Neural crest cell (in vitro differentiated cells): ENCODE measurements at regions not wholly inside any gene's neighbourhood (a gene's known extent, or its start where the extent isn't known, plus 50 kb on each side); places are given as distances from the start of the nearest gene placed in this dataset.

Experiments used
- DNase-seq: peaks from one replicate; pipeline ENCODE4 v3.0.0; 2021; ENCODE audit warnings: low read depth, mixed read lengths, low spot score
- H3K27ac Mint-ChIP-seq: one replicate; pipeline ENCODE4 v1.8.0; 2021; ENCODE audit warnings: mild to moderate bottlenecking, mixed read lengths; ENCODE audit not compliant: unreplicated experiment
- H3K27me3 Mint-ChIP-seq: 2 replicates; pipeline ENCODE4 v1.8.0; 2021; ENCODE audit warnings: low read depth, mild to moderate bottlenecking, mixed read lengths
- H3K36me3 Mint-ChIP-seq: 2 replicates; pipeline ENCODE4 v1.8.0; 2021; ENCODE audit warnings: low read depth, mild to moderate bottlenecking, mixed read lengths
- H3K4me1 Mint-ChIP-seq: 2 replicates; pipeline ENCODE4 v1.8.0; 2021; ENCODE audit warnings: mixed read lengths
- H3K4me3 Mint-ChIP-seq: one replicate; pipeline ENCODE4 v1.8.0; 2021; ENCODE audit warnings: mild to moderate bottlenecking, mixed read lengths
- H3K9me3 Mint-ChIP-seq: 2 replicates; pipeline ENCODE4 v1.8.0; 2021; ENCODE audit warnings: mixed read lengths
- CTCF ChIP-seq: fragments of 200-600 bp; sonication (generic); conservative IDR thresholded peaks from 2 replicates; pipeline ENCODE4 v1.5.0; 2021; ENCODE audit warnings: antibody characterized with exemption, mild to moderate bottlenecking

GRCh38 chr7:118753479-118753878 is 529.0 kb downstream of the ANKRD7 start:
- DNase-seq, result no peak
- Mint-ChIP-seq H3K9me3 (no peaks in the 10 kb centered on the region), H3K27ac (no peak overlapping the region), H3K4me1 (no peaks in the 10 kb centered on the region), H3K36me3 (no peaks in the 10 kb centered on the region), H3K4me3 (no peak overlapping the region), H3K27me3 (no peaks in the 10 kb centered on the region)
- no peak for TF ChIP-seq CTCF

GRCh38 chr7:118754608-118755007 is 530.1 kb downstream of the ANKRD7 start:
- Mint-ChIP-seq H3K4me3 (no peak overlapping the region), H3K27me3 (no peaks in the 10 kb centered on the region), H3K27ac (no peak overlapping the region)

DNA sequence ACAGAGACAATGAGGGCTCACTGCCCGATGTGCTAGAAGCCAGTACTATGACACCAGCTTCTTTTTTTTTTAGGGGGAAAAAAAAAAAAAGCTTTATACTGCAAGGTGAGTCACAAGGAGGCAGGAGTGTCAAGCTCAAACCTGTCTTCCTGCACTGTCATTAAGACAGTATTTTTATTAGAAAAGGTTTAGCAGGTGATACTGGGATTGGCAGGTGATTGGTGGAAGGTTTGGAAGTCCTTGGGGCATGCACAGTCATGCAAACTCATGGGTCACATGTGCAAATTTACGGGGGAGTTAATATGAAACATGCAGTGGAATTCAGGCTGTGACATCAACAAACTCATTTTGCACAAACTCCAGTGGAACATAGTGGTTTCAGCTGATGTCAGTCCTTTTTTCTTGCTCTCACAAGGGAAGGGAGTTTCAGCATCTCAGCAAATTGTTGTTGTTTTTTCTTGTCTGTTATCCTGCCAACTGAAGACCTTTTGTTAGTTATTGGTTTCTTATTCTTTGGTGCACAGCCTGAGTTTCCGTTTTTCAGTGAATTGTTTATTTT is 530.6 kb downstream of the ANKRD7 start:
- no peak for TF ChIP-seq CTCF
- H3K4me1 Mint-ChIP-seq, result no peaks in the 10 kb centered on the region
- H3K27ac Mint-ChIP-seq, result no peak overlapping the region
- no peak for DNase-seq
- H3K9me3 Mint-ChIP-seq, result no peaks in the 10 kb centered on the region
- no peaks in the 10 kb centered on the region for H3K27me3 Mint-ChIP-seq
- H3K36me3 Mint-ChIP-seq, result no peaks in the 10 kb centered on the region
- no peak overlapping the region for H3K4me3 Mint-ChIP-seq

More at GRCh38 chr7:118754608-118755007, 530.1 kb downstream of the ANKRD7 start:
- Mint-ChIP-seq H3K9me3 (no peaks in the 10 kb centered on the region), H3K36me3 (no peaks in the 10 kb centered on the region), H3K4me1 (no peaks in the 10 kb centered on the region)
- DNase-seq, result no peak
- TF ChIP-seq CTCF, result no peak

GRCh38 chr7:118757066-118757465 is 532.6 kb downstream of the ANKRD7 start:
- H3K4me1 Mint-ChIP-seq, result no peaks in the 10 kb centered on the region
- H3K4me3 Mint-ChIP-seq, result no peak overlapping the region
- no peaks in the 10 kb centered on the region for H3K36me3 Mint-ChIP-seq
- TF ChIP-seq CTCF, result no peak
- DNase-seq, result no peak
- H3K27ac Mint-ChIP-seq, result no peak overlapping the region
- peaks cover 2% of the 10 kb centered on the region for H3K9me3 Mint-ChIP-seq
- no peaks in the 10 kb centered on the region for H3K27me3 Mint-ChIP-seq

GRCh38 chr7:118758582-118758981 is 534.1 kb downstream of the ANKRD7 start:
- Mint-ChIP-seq H3K4me1 (no peaks in the 10 kb centered on the region), H3K27ac (no peak overlapping the region), H3K36me3 (no peaks in the 10 kb centered on the region), H3K4me3 (no peak overlapping the region), H3K27me3 (no peaks in the 10 kb centered on the region), H3K9me3 (peaks cover 2% of the 10 kb centered on the region)
- TF ChIP-seq CTCF, result no peak
- DNase-seq, result no peak

DNA sequence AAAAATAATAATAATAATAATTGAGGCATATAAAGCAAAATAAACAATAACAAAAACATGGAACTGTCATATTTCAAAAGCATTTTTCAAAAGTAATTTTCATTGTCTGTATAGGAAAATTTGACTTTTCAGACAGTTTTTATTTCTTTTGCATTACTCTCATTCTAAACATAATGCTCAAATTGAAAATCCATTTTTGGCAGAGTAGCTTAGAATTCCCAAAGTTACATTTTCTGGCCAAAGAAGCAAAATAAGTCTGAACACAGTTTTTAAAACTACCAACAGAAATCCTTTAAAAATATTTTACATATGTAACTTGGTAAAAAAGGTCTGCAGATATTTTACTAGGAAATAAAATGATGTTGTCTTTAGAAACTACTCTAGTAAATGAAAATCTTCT is 535.4 kb downstream of the ANKRD7 start:
- Mint-ChIP-seq H3K4me3 (no peak overlapping the region), H3K36me3 (no peaks in the 10 kb centered on the region), H3K27ac (no peak overlapping the region), H3K27me3 (no peaks in the 10 kb centered on the region), H3K4me1 (no peaks in the 10 kb centered on the region), H3K9me3 (peaks cover 4% of the 10 kb centered on the region)
- DNase-seq, result no peak
- TF ChIP-seq CTCF, result no peak
